ENCODE measurements at regions not wholly inside any gene's neighbourhood (a gene's known extent, or its start where the extent isn't known, plus 50 kb on each side); places are given as distances from the start of the nearest gene placed in this dataset.
"Not testable (repeated sequence)": the region's sequence is repeated elsewhere in the genome, so short reads cannot be mapped to it uniquely, and the experiment has no call there.

GRCh38 chr21:9675811-9676210 lies 845.6 kb upstream of the TPTE start:
- TF ChIP-seq CTCF (IDR thresholded peaks at IDR 0.05); MYC (IDR thresholded peaks at IDR 0.05; ENCODE audit: borderline replicate concordance, low read length); EP300 (IDR thresholded peaks at IDR 0.05); NFE2L2 (conservative IDR thresholded peaks at IDR 0.05; ENCODE audit: low read length): not testable (repeated sequence)
